NCI-H526 (cell line): ENCODE measurements at regions not wholly inside any gene's neighbourhood (a gene's known extent, or its start where the extent isn't known, plus 50 kb on each side); places are given as distances from the start of the nearest gene placed in this dataset.

ENCODE experiments used
- DNase-seq, 2 experiments: peaks; one replicate each; lab custom pipeline; 2025; lab: John Stamatoyannopoulos, UW

DNA sequence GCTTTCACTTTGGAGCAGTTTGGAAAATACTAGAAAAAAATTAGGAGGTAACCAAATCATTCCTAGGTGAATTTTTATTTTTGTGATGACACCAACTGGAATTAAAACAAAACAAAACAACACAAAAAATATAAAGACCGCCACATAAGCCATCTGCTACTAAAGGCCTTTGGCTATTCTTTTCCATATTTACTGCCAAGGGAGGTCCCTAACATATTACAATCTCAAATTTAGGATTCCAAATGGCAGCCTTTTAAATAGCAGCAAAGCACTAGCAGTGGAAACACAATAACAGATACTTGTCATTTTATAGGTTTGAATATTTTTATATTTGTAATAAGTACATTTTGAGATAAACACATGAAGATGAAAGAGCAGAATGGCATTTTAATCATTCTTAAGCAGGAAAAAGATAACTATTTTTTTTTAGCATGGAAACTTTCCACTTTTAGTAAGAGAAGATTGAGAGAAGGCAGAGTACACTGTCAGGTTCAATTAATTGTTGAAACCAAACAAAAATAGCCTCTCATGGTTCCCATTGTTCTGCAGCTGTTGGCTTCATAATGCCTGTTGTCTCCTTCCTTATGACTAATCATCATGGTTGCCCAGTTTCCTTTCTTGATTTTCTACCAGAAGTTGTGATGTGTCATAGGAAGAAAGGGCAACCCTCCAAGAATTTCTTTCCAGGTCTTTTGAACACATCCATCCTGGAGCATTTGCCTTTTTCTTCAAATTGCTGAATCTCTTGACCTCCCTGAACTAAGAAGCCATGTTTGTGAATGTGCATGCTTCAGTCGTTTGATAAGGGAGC, 219.0 kb upstream of the EMCN start:
- DNase-seq = no peak

DNA sequence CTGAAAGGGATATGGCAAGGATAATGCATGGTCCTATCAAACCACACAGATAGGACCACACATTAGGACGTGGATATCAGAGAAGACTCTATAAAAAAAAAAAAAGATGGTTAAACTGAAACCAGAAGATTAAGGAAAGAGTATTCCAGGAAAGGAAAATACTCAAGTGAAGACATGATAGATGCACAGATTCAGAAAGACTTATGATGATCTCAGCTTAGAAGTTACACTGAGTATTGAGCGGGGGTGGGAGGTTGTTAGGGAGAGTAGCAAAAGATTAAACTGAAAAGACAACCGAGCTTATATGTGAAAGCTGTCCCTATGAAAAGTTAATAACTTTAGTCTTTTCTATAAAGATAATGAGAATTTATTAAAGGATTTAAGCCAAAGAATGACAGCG, 211.0 kb upstream of the EMCN start:
- DNase-seq = no peak

DNA sequence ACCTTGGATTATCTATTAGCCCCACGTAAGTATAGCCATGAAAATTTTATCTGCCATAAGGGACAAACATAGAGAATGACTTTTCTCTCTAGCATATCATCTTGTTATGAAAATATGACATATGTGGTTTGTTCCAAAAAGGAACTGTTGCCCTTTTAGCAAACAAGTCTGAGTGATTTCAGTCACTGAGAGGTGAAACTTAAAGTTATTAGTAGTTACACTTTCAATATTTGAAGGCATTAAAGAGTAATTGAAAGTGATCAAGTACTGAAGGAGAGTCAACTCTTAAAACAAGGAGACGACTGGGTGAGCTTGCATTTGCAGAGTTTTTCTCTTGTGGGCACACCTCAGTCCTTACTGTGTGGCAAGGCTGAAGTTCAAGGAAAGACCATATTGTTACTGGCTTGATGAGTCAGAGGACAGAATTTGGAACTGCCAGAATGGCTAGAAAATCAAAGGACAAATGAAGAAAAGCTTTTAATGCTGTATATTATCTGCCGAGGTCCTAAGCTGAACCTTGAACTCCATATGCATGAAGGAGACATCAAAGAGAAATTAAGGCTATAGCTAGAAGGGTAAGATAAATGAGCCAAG, 205.1 kb upstream of the EMCN start:
- DNase-seq = no peak

DNA sequence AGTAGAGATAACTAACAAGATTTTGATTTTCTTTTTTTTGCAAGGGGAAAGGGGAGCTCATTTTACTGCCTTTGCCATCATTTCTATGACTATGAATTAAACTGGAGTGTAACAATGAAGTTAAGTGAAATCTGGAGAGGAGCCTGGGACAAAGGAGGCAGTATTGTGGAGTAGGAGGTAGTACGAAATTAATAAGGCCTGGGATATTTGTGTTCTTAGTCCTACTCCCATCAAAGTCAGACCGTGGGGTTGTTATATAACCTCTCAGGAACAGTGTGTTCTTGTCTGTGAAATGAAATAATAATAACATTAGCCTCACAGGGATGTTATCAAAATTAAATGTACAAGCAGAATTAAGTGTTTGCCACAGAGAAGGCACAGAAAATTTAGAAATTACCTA, 204.3 kb upstream of the EMCN start:
- no peak for DNase-seq

DNA sequence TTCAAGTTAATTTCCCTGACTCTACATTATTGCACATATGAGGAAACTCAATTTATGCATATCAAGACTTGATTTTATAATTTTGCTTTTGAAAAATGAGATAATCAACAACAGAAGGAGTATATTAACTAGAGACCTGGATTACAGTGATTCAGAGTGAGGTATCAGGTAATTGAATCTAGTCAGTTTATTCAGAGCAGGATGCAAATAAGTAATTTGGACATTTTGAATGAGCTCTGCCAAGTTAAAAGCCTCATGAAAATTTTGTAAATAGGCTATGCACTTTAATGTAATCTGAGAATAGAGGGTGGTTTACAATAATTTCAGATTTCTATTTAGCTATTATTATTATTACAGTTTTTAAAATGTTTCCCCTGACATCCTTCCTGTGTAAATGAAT, 203.7 kb upstream of the EMCN start:
- DNase-seq = peak; percentile 51 to 55

DNA sequence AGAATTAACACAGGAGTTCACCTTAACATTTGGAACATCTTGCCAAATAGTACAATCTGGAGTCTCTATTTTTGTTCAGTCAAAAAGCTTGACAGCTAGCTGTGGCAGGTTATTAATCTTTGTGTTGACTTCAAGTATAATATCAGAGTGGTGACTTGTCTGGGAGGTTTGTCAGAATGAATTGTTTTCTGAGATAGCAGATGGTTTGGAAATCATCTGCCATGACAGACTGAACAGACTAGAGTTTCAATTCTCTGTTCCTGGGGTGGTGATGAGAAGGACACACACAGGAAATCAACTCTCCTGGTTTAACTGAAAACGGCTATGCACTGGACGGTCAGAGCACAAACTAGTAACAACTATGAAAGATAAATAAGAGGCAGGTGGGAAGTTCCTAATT, 203.3 kb upstream of the EMCN start:
- peak; percentile 30 to 36 for DNase-seq

DNA sequence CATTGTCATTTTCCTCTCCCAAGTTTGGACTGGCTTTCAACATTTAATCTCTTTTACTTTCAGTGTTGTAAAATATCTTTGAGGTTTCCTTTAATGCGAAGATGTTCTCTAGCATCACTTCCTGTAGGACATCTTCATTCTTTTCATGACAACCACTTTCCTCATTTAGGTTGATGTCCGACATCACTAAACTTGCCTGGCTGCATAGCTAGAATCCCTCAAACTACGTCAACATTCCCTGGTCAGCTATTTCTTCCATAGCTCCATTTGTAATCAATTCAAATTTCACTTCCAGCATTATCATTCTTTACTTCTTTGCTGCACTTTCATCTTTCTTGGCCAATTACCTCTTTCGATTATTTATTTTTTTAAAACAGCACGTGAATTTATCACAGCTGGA, 198.6 kb upstream of the EMCN start:
- DNase-seq = no peak

DNA sequence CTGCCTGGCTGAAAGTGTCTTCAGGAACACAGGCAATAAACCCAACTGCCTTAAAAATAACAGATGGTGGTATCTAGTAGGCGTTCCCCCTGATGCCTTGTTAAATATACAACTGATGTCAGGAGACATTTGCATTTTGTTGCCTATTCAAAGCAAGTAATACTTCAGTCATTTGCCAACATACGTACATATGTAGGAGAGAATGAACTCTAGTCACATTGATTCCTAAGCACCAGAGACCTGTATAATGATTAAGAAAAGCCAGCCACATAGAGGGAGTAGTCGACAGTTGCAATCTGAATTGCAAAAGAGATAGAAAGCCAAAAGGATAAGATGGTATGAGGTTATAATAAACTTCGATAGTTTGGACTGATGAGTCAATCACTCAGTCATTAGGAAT, 191.0 kb upstream of the EMCN start:
- peak; percentile 86 to 88 for DNase-seq

DNA sequence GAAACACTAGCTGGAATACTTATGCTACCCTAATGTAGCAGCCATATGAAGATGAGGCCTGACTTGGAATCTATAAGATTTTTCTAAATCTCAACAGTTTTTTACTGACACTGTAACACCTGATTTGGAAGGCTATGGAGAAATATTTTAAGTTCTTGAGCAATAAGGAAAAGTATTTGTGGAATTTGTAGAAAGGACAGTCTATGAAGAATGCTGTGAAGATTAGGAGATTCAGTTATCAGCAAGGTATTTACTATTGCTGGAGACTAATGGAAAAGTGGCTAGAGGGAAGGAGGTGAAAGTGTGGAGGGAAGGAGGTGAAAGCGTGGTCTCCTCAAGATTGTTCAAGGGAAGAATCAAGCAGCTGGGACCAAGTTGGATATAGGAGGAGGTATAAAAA, 190.0 kb upstream of the EMCN start:
- DNase-seq = no peak

DNA sequence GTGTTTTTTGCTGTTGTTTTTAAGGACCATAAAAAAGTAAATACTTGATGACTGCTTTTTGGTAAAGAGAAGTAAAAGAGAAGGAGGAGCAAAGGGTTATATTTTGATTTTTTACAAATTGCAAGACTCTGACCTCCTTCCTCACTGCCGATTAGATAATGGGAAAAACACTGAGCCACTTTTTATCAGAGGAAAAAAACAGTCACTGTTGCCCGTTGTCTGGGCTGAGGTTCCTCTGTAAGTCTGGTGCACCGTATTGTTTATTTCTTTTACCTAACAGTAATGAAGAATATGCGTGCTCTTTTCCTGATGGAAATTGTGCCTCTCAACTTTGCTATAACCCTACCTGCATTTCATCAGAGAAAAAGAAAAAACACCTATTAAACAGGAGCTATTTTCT, 178.7 kb upstream of the EMCN start:
- no peak for DNase-seq

DNA sequence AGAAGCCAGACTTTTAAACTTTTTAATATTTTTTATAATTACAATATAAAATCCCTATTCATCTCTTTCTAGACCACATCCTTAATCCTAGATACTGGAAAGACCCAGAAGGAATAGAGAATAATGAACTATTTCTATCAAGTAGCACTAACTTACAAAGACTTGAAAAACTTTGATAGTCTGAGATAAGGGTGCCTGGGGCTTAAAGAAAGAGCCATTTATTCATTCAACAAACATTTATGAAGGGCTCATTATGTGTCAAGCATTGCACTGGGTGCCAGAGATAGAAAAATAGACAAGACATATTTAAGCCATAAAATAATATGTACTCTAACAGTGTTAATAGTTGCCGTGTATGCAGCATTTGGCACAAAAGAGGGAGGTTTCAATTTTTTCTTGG, 178.0 kb upstream of the EMCN start:
- no peak for DNase-seq

DNA sequence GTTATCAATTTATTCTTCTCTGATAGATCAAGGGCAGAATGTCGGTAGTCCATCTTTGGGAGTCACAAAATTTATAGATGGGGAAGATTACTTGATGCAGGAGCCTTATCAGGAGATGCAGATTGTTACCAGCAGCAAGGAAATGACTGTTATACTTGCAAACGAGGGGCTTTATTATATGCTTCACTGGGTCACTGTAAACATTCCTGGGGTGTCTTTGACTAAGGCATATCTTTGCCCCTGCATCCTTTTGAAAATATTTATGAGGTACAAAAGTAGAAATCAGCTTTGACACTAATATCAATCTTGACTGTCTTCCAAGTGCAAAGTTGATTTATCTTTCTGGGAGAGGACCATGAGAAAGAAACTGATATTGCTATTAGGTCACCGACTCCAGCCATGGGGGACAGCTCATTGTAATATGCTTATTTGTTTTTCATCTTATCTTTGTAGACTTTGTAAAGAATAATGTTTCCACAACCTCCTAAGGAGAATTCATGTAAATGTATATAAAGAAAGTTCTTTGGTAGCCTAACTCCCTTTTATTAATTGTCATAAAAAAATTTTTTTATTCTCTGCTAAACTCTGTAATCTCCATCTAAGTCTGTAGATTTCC, 177.3 kb upstream of the EMCN start:
- no peak for DNase-seq

DNA sequence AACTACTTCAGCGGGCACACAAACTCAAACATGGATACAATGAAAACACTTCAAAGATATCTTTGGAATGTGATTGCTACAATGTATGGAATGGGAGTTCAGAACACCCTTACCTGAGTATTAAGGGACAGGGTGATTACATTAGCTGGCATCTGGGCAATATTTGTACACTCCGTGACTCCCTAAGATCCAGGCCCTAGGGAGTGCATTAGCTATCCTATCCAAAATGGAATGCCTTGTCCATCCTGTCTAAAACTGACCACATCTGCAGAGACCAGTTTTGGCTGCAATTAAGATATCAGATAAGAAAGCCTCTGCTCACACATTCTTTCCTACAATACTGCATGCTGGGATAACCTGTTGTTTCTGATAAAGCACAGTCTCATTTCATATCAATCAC, 176.6 kb upstream of the EMCN start:
- DNase-seq = no peak

DNA sequence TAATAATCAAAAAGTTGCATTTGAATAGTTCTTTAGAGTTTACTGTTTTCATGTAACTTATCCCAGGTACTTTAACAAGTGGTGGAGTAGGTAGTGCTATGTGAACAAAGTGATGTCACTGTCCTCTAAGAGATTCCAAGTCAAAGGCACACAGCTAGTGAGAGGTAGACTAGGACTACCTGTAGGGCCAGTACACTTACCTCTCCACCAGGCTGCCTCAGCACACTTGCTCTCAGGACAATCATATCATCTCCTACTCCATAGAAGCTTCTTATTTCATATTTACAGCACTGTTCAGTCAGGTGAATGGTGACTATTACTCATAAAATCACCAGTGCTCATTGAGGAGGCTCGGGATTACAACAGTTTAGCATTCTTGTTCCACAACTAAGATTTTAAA, 173.0 kb upstream of the EMCN start:
- DNase-seq = no peak

DNA sequence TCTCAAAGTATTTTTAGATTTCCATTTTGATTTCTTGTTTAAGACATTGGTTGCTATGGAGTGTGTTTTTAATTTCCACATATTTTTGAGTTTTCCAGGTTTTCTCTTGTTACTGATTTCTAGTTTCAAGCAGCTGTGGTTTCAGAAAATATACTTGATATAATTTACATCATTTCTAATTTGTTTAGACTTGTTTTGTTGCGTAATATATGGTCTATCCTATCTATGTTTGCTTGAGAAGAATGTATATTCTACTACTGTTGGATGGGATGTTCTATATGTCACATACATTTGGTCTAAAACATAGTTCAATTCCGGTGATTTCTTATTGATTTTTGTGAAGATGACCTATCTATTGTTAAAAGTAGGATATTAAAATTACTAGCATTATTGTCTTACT, 170.5 kb upstream of the EMCN start:
- no peak for DNase-seq

DNA sequence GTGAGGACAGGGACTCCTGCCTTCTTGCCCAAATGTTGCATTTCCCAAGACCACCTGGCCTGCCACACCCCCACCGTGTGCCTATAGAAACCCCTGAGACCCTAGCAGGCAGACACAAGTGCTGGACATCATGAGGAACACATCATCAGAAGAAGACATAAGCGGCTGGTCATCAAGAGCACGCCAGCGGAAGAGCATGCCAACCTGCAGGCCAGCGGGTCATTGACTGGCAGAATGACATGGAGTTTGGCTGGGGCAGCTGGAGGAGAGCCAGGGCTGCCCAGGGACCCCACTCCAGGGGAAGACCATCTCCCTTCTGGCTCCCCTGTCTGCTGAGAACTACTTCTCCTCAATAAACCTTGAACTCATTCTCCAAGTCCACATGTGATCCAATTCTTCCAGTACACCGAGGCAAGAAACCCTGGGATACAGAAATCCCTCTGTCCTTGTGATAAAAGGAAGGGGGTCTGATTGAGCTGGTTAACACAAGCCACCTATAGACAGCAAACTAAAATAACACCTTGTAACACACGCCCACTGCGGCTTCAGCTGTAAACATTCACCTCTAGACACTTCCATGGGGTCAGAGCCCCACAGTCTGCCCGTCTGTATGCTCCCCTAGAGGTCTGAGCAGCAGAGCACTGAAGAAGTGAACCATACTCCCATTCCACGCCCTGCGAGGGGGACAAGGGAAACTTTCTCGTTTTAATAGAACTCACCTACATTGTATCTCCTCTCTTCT, 164.8 kb upstream of the EMCN start:
- no peak for DNase-seq

DNA sequence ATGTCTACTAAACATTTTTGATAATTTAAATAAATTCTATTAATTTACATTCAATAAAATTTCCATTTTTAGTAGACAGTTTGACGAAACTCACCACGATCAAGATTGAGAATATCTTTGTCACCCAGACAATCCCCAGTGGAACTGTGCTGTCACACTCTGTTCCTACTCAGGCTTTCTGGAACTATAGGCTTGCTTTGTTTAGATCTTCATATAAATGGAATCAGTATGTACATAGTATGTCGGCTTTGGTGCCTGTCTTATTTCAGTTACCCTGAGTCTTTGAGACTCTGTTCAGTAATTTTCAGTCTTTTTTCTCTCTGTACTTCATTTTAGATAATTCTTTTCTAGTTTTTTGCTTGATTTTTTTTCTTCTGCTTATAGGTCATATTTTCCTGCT, 163.5 kb upstream of the EMCN start:
- DNase-seq = no peak

DNA sequence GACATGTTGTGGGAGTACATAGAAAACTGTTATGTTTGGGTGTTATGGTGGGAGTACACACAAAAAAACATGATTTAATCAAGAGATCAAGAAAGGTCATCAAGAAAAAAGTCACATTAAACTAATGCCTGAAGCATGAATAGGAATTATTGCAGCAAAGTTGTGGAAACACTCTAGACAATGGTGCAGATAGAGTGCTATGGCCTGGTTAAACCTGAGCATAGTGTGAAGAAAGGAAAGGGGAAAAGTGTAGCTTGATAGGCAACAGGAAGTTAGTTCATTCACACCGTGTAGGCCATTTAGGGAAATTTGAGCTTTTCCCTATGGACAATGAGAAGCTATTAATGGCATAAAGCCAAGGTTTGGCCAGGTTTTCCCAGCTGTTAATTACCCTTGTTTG, 162.1 kb upstream of the EMCN start:
- no peak for DNase-seq

DNA sequence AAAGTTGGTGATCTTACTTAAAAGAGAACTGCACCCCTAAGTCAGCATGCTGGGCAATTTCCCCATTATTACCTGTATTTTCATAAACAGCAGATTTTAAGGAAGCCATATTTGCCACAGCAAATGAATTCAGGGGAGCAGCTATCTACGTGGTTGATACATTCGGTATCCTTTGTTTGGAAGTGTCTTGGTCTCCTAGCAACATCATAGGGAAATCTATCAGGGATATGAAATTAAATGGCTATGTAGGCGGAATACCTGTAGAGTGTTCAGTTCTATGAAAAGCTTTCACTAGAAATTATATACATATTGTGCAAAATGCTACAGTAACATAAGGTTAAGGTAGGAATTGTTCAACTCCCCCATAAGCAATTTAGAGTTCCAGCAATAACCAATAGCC, 157.2 kb upstream of the EMCN start:
- peak in 1 of 2 experiments; percentile 14 for DNase-seq

DNA sequence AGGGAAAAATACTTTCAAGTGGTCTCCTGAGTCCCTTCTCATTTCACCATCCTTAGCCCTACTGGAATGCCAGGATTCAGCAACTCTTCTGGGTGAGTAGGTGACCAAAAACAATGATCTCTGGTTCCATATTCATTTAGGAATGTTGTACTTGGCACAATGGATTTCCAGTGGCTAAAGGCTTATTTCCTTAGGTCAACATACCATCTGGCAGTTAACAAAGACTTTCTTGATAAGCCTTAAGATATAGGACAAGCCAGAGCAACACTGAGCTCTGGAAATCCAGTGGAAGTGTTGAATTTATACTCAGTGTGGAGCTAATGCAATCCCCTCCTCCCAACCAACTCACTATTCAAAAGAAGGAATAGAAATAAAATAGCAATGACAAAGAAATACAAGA, 139.4 kb upstream of the EMCN start:
- peak; percentile 58 to 71 for DNase-seq

DNA sequence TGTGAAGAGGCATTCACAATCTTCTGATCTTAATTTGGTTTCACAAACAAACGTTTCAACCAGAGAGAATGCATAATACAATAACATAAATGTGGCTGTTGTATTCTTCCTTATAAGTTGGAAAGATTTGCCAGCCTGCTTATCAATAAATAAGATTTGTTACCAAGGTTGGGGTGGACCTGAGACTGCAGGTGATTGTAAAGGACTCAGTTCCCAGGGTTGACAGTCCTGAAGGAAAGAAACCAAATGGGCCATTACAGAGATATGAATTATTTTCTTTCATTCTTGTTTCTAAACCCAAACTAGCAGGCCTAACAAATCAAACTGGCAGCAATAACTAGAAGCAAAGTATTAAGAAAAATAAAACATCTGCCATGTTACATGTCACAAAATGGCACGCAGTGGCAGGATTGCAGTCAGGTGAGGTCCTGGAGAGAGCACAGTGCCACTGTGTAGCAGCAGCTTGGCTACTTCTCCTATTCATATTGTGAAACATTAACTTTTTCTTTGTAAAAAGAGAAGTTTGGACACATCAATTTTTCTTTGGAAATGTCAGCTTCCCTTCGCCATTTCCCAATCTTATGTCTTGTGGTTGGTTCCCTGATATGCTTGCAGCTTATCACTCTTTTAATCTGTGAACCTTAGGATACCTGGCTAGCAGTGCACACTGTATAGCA, 133.8 kb upstream of the EMCN start:
- no peak for DNase-seq

DNA sequence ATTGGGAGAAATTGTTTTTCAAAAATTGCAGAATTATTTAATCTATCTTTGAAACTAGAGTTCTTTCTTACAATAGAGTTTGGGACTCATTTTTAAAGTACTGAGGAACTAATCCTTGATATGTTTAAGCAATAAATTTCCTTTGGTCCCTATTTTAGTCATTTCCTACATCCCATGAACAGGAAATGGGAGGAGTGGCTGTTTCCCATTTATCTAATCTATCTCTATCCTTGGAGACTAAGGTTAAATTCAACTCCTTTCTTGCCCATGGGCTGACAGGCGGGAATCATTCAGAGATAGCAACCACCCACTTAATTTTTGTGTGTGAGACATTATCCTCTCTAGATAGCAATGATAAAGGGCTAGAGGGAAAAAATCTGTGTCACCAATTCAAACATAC, 131.6 kb upstream of the EMCN start:
- no peak for DNase-seq
